Uterus (tissue), 2 donors: ENCODE measurements at regions not wholly inside any gene's neighbourhood (a gene's known extent, or its start where the extent isn't known, plus 50 kb on each side); places are given as distances from the start of the nearest gene placed in this dataset.

Experiments
- CTCF ChIP-seq, 4 experiments: fragments of 200-600 bp in 2 of 4; fragments of 450-650 bp in 2 of 4; sonication (generic) in 2 of 4; IDR thresholded peaks; one replicate each; pipeline ENCODE4 v1.5.1; 2016 to 2019; ENCODE audit warnings: antibody characterized with exemption in 4 of 4, mild to moderate bottlenecking in 2 of 4, moderate library complexity in 1 of 4
- POLR2A ChIP-seq, 2 donors: fragments of 450-650 bp; IDR thresholded peaks; one replicate each; pipeline ENCODE4 v1.6.1; 2016; ENCODE audit warnings: antibody characterized with exemption in 2 of 2, mild to moderate bottlenecking in 1 of 2, moderate library complexity in 1 of 2

GRCh38 chr9:75429531-75430475 lies 341.5 kb downstream of the OSTF1 start:
- TF ChIP-seq CTCF (IDR thresholded peaks at IDR 0.05): peak in 1 of 4 experiments; percentile 17
- TF ChIP-seq POLR2A (IDR thresholded peaks at IDR 0.05): no peak
